ENCODE measurements at regions not wholly inside any gene's neighbourhood (a gene's known extent, or its start where the extent isn't known, plus 50 kb on each side); places are given as distances from the start of the nearest gene placed in this dataset.

DNA sequence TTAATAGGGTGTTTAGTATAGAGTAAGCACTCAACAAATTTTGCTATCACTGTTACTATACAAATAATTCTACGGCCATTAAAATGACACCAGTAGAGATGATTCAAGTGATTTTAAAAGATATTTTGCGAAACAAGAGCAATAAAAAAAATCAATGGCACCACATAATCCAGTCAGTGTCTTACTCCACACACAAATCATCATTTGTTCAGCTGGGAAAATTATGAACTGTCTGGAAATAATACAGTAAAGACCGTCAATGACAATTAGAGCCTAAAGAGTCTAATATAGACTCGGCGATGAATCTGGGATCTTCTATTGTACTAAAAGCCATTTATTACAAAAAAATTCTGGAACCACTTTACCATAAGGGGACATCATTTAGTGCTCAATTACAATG is 270.5 kb downstream of the ARRDC4 start:
- TF ChIP-seq CTCF (conservative IDR thresholded peaks at IDR 0.05) (no peak), ZFX (IDR thresholded peaks at IDR 0.05) (no peak)
